GM23338 (cell line): ENCODE measurements at regions not wholly inside any gene's neighbourhood (a gene's known extent, or its start where the extent isn't known, plus 50 kb on each side); places are given as distances from the start of the nearest gene placed in this dataset.

Source experiments
- CTCF ChIP-seq, 2 experiments: fragments of 200-600 bp in 1 of 2; sonication (generic) in 1 of 2; conservative IDR thresholded peaks; 2 replicates each; pipeline versions ENCODE4 v1.5.1 to v1.6.1; 2016 to 2017; ENCODE audit warnings: antibody characterized with exemption in 2 of 2, low read depth in 2 of 2, mild to moderate bottlenecking in 2 of 2, moderate library complexity in 1 of 2
- EZH2 ChIP-seq: fragments of 200-600 bp; sonication (generic); IDR thresholded peaks from one replicate; pipeline ENCODE4 v1.8.0; 2017; ENCODE audit warnings: antibody characterized with exemption, mild to moderate bottlenecking, low read depth; ENCODE audit not compliant: unreplicated experiment
- NANOG ChIP-seq: IDR thresholded peaks from 2 replicates; pipeline ENCODE4 v1.6.1; 2016; ENCODE audit warnings: antibody characterized with exemption, borderline replicate concordance
- POLR2AphosphoS5 ChIP-seq: IDR thresholded peaks from 2 replicates; pipeline ENCODE4 v1.6.1; 2016; ENCODE audit warnings: antibody characterized with exemption, low read depth
- REST ChIP-seq: IDR thresholded peaks from one replicate; pipeline ENCODE4 v1.6.1; 2018; ENCODE audit warnings: antibody characterized with exemption; ENCODE audit not compliant: unreplicated experiment
- ZNF114 ChIP-seq: fragments of 250-450 bp; sonication (Bioruptor Pico); IDR thresholded peaks from 2 replicates; pipeline ENCODE4 v1.5.0; 2020; ENCODE audit warnings: mild to moderate bottlenecking, moderate library complexity
- ZNF331 ChIP-seq: fragments of 250-450 bp; sonication (Bioruptor Pico); IDR thresholded peaks from 2 replicates; pipeline ENCODE4 v1.5.0; 2020; ENCODE audit warnings: low read depth, mild to moderate bottlenecking, moderate library complexity
- ZNF462 ChIP-seq: fragments of 250-450 bp; sonication (Bioruptor Pico); IDR thresholded peaks from 2 replicates; pipeline ENCODE4 v1.5.0; 2020; ENCODE audit warnings: mild to moderate bottlenecking, moderate library complexity

- TF ChIP-seq ZNF462 (CRISPR knock-in tag) (no peak), REST (no peak), ZNF331 (CRISPR knock-in tag) (no peak), POLR2AphosphoS5 (no peak), EZH2 (no peak), ZNF114 (CRISPR knock-in tag) (no peak), NANOG (no peak), CTCF (conservative IDR thresholded peaks at IDR 0.05; ENCODE audit: low read depth in 2 of 2) (no peak)
Measured at GRCh38 chr5:38720554-38721361, 125.1 kb upstream of the OSMR start (continued).
